Left ventricle myocardium inferior (tissue), 1 donor: ENCODE measurements at regions not wholly inside any gene's neighbourhood (a gene's known extent, or its start where the extent isn't known, plus 50 kb on each side); places are given as distances from the start of the nearest gene placed in this dataset.

Experiments
- DNase-seq: peaks from one replicate; pipeline ENCODE4 v3.0.0-alpha.2; 2020
- H3K27ac ChIP-seq: fragments of 200-600 bp; replicated peaks from 2 replicates; pipeline ENCODE4 v1.8.0; 2021
- H3K27me3 ChIP-seq: fragments of 200-600 bp; 2 replicates; pipeline ENCODE4 v1.8.0; 2021; ENCODE audit warnings: low read depth
- H3K36me3 ChIP-seq: fragments of 200-600 bp; 2 replicates; pipeline ENCODE4 v1.8.0; 2021
- H3K4me1 ChIP-seq: fragments of 200-600 bp; 2 replicates; pipeline ENCODE4 v1.8.0; 2021
- H3K4me3 ChIP-seq: fragments of 200-600 bp; 2 replicates; pipeline ENCODE4 v1.8.0; 2021; ENCODE audit warnings: mild to moderate bottlenecking, moderate library complexity
- H3K9me3 ChIP-seq: fragments of 200-600 bp; replicated peaks from 2 replicates; pipeline ENCODE4 v1.8.0; 2021
- CTCF ChIP-seq: fragments of 200-600 bp; IDR thresholded peaks from 2 replicates; pipeline ENCODE4 v1.8.0; 2021; ENCODE audit warnings: antibody characterized with exemption, mild to moderate bottlenecking, borderline replicate concordance
- intact Hi-C: fragments of 100-400 bp; cut with micrococcal nuclease; formaldehyde crosslinking; loops from one replicate; pipeline ENCODE4 v1.11.0; 2022
- donor health status: DM: no; HTN: yes; CAD: no; lungs with severe emphysema.

GRCh38 chr12:115174920-115175319 is 490.9 kb upstream of the TBX3 start:
- DNase-seq: no peak
- no peak overlapping the region for H3K4me3 ChIP-seq
- TF ChIP-seq CTCF: no peak
- no peaks in the 10 kb centered on the region for H3K36me3 ChIP-seq
- intact Hi-C loops: no loop called here
- no peak overlapping the region for H3K27ac ChIP-seq
- H3K9me3 ChIP-seq: no peaks in the 10 kb centered on the region
- H3K27me3 ChIP-seq: peaks cover 12% of the 10 kb centered on the region
- H3K4me1 ChIP-seq: no peaks in the 10 kb centered on the region

GRCh38 chr12:115172521-115172920 is 488.5 kb upstream of the TBX3 start:
- intact Hi-C loops: no loop called here
- DNase-seq: no peak
- H3K27ac ChIP-seq: no peak overlapping the region
- H3K9me3 ChIP-seq: no peaks in the 10 kb centered on the region
- H3K4me3 ChIP-seq: no peak overlapping the region
- H3K36me3 ChIP-seq: no peaks in the 10 kb centered on the region
- no peak for TF ChIP-seq CTCF
- peaks cover 18% of the 10 kb centered on the region for H3K27me3 ChIP-seq
- H3K4me1 ChIP-seq: no peaks in the 10 kb centered on the region

DNA sequence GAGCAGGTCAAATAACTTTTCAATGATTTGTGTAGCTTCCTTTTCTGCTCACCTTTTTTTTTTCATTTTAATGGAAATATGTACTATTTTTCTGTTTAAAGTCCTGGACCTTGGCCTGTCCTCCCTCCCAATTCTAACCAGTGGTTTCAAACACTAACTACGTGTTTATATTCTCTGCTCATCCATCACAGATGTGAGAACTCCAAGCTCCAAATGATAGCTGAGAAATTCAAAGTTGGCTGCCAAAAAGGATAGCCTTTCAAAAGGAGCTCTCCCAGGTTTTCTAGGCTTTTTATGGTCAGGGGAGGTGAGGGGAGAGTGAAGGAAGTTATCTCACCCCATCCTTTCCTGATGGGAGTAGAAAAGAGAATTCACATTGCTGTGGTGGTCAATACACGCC is 486.0 kb upstream of the TBX3 start:
- no peaks in the 10 kb centered on the region for H3K36me3 ChIP-seq
- no peak for DNase-seq
- intact Hi-C loops: no loop called here
- H3K4me1 ChIP-seq: no peaks in the 10 kb centered on the region
- no peak for TF ChIP-seq CTCF
- H3K27ac ChIP-seq: no peak overlapping the region
- no peak overlapping the region for H3K4me3 ChIP-seq
- peaks cover 18% of the 10 kb centered on the region for H3K27me3 ChIP-seq
- H3K9me3 ChIP-seq: no peaks in the 10 kb centered on the region

- Histone ChIP-seq H3K36me3 (no peaks in the 10 kb centered on the region), H3K27ac (no peak overlapping the region), H3K27me3 (peaks cover 23% of the 10 kb centered on the region), H3K4me3 (no peak overlapping the region), H3K9me3 (no peaks in the 10 kb centered on the region), H3K4me1 (no peaks in the 10 kb centered on the region)
- no peak for DNase-seq
- peak; percentile 50 for TF ChIP-seq CTCF
- intact Hi-C loops: no loop called here
Observed at GRCh38 chr12:115166698-115167315, 482.8 kb upstream of the TBX3 start.

DNA sequence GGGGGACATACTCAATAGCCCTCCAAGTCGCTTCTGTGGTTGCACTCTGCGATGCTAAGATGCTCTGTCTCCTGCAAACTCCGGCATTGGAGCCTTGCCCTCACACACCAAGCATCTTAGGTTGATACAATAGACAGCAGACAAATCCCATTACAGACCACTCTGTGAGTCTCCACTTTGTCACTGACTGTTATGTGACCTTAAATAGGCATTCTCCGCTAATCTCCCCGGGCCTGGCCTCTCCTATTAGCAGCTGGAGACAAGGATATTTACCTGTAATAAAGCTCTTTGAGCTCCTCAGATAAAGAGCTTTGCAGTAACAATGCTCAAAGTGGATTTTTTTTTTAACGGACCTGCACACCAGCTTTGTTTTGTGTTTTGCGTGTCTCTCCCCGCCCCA is 479.7 kb upstream of the TBX3 start:
- Histone ChIP-seq H3K27ac (no peak overlapping the region), H3K9me3 (no peaks in the 10 kb centered on the region), H3K4me3 (no peak overlapping the region), H3K36me3 (no peaks in the 10 kb centered on the region), H3K4me1 (no peaks in the 10 kb centered on the region), H3K27me3 (peaks cover 9% of the 10 kb centered on the region)
- intact Hi-C loops: no loop called here
- no peak for DNase-seq
- TF ChIP-seq CTCF: no peak
